GM12878 (cell line): ENCODE measurements at regions not wholly inside any gene's neighbourhood (a gene's known extent, or its start where the extent isn't known, plus 50 kb on each side); places are given as distances from the start of the nearest gene placed in this dataset.

Experiments used
- ATAC-seq: fragments of 200-7000 bp; cut with Tn5 transposase; 3 replicates; pipeline ENCODE4 v1.9.1; 2020; ENCODE audit warnings: mild to moderate bottlenecking, moderate library complexity
- BruUV-seq: library from RNA; stranded (reverse); fragments of 400-500 nt; replicated peaks from 2 replicates; lab custom pipeline; 2021; lab: Mats Ljungman, UMichigan
- CTCF ChIA-PET: fragments of 300-600 bp; sonication (Branson Sonifier 250); formaldehyde crosslinking; extraction: SDS; loops from one replicate; lab custom pipeline; 2021; ENCODE audit warnings: inconsistent platforms; lab: Yijun Ruan, JAX
- POLR2A ChIA-PET: fragments of 350-600 bp; formaldehyde crosslinking; extraction: SDS; loops from one replicate; lab custom pipeline; 2021; ENCODE audit warnings: inconsistent platforms; lab: Charles Lee
- RAD21 ChIA-PET: fragments of 300-600 bp; sonication (Branson Sonifier 250); formaldehyde crosslinking; loops from one replicate; lab custom pipeline; 2023; ENCODE audit warnings: antibody characterized with exemption; ENCODE audit not compliant: unreplicated experiment; lab: Charles Lee
- SMC1A ChIA-PET: fragments of 300-600 bp; sonication (Branson Sonifier 250); formaldehyde crosslinking; loops from one replicate; lab custom pipeline; 2023; ENCODE audit not compliant: unreplicated experiment, uncharacterized antibody; lab: Charles Lee
- DNase-seq: peaks from one replicate; pipeline ENCODE4 v3.0.0-alpha.2; 2011; ENCODE audit warnings: low read depth, low spot score
- FAIRE-seq: peaks from 3 replicates; lab custom pipeline; 2011; peaks lifted over from hg19 to GRCh38; lab: Jason Lieb, UNC
- H2AFZ ChIP-seq: 2 replicates; pipeline ENCODE4 v1.6.0; 2011; ENCODE audit warnings: low read depth, low read length, control low read depth; ENCODE audit not compliant: control insufficient read depth
- H3K27ac ChIP-seq: 2 replicates; pipeline ENCODE4 v1.5.1; 2011; ENCODE audit warnings: control low read depth; ENCODE audit not compliant: control insufficient read depth, insufficient read depth
- H3K27me3 ChIP-seq, 2 experiments: replicated peaks in 1 of 2; 2 replicates each; pipeline versions ENCODE4 v1.6.0 to v1.6.1; 2011; ENCODE audit warnings: low read length in 1 of 2; ENCODE audit not compliant: control insufficient read depth in 2 of 2, insufficient read depth in 2 of 2
- H3K36me3 ChIP-seq, 2 experiments: 2 replicates each; pipeline ENCODE4 v1.5.1; 2011; ENCODE audit warnings: low read length in 1 of 2; ENCODE audit not compliant: control insufficient read depth in 2 of 2, insufficient read depth in 2 of 2
- H3K4me1 ChIP-seq: 2 replicates; pipeline ENCODE4 v1.6.1; 2011; ENCODE audit warnings: mild to moderate bottlenecking, low read length, moderate library complexity, mixed read lengths; ENCODE audit not compliant: control insufficient read depth, insufficient read depth
- H3K4me2 ChIP-seq: 2 replicates; pipeline ENCODE4 v1.6.0; 2011; ENCODE audit warnings: control low read depth; ENCODE audit not compliant: control insufficient read depth, insufficient read depth
- H3K4me3 ChIP-seq: fragments of 200-600 bp; sonication (generic); 2 replicates; pipeline ENCODE4 v1.5.1; 2016
- H3K79me2 ChIP-seq: 2 replicates; pipeline ENCODE4 v1.6.0; 2011; ENCODE audit warnings: low read length; ENCODE audit not compliant: control insufficient read depth, insufficient read depth
- H3K9ac ChIP-seq: 2 replicates; pipeline ENCODE4 v1.8.0; 2011; ENCODE audit warnings: low read length, control low read depth, mixed read lengths; ENCODE audit not compliant: control insufficient read depth, insufficient read depth
- H3K9me3 ChIP-seq: replicated peaks from 3 replicates; pipeline ENCODE4 v1.5.1; 2011; ENCODE audit warnings: mild to moderate bottlenecking, low read length; ENCODE audit not compliant: control insufficient read depth, insufficient read depth
- H4K20me1 ChIP-seq: 2 replicates; pipeline ENCODE4 v1.6.0; 2011; ENCODE audit not compliant: control insufficient read depth, insufficient read depth
- BACH1 ChIP-seq: fragments of 450-650 bp; IDR thresholded peaks from 2 replicates; pipeline ENCODE4 v1.6.1; 2017; ENCODE audit warnings: mild to moderate bottlenecking, borderline replicate concordance
- BHLHE40 ChIP-seq, 2 experiments: fragments of 450-650 bp in 1 of 2; IDR thresholded peaks; 2 replicates each; pipeline ENCODE4 v1.6.1; 2011 to 2017; ENCODE audit warnings: low read depth in 2 of 2, borderline replicate concordance in 1 of 2, improper control_type of control experiment in 1 of 2, low read length in 1 of 2, mild to moderate bottlenecking in 1 of 2
- HDGF ChIP-seq: fragments of 450-650 bp; IDR thresholded peaks from 2 replicates; pipeline ENCODE4 v1.6.1; 2016; ENCODE audit warnings: antibody characterized with exemption
- MXI1 ChIP-seq: fragments of 150-350 bp; IDR thresholded peaks from 2 replicates; pipeline ENCODE4 v1.6.1; 2011; ENCODE audit warnings: low read depth, mild to moderate bottlenecking, inconsistent platforms, low read length, improper control_type of control experiment
- POU2F2 ChIP-seq: IDR thresholded peaks from 3 replicates; pipeline ENCODE4 v1.6.1; 2011; ENCODE audit warnings: low read depth, mild to moderate bottlenecking, low read length, borderline replicate concordance
- RUNX3 ChIP-seq: IDR thresholded peaks from 2 replicates; pipeline ENCODE4 v1.6.1; 2012; ENCODE audit warnings: low read length, inconsistent platforms
- SMAD5 ChIP-seq: IDR thresholded peaks from 2 replicates; pipeline ENCODE4 v1.6.1; 2016; ENCODE audit warnings: antibody characterized with exemption, low read depth
- SREBF2 ChIP-seq: IDR thresholded peaks from 2 replicates; pipeline ENCODE4 v1.6.1; 2012; ENCODE audit warnings: mild to moderate bottlenecking, low read length
- YY1 ChIP-seq: IDR thresholded peaks from 2 replicates; pipeline ENCODE4 v1.6.1; 2011; ENCODE audit warnings: low read depth, mild to moderate bottlenecking, low read length
- ZBTB33 ChIP-seq: fragments of 450-650 bp; IDR thresholded peaks from 2 replicates; pipeline ENCODE4 v1.6.1; 2017; ENCODE audit warnings: mild to moderate bottlenecking
- WGBS: methylation state at CpG from one replicate; pipeline ENCODE4 v1.1.6; 2016; ENCODE audit warnings: low lambda C conversion rate; ENCODE audit not compliant: insufficient replicate concordance, insufficient coverage; ENCODE audit errors: missing lambda C conversion rate; 5-methylcytosine and 5-hydroxymethylcytosine counted together
- in situ Hi-C: fragments of 300-500 bp; cut with MboI; formaldehyde crosslinking; loops from 9 replicates; pipeline ENCODE4 v1.14.3; 2018; ENCODE audit warnings: mixed read lengths
- intact Hi-C: fragments of 100-400 bp; cut with micrococcal nuclease; formaldehyde crosslinking; loops from one replicate; pipeline ENCODE4 v1.14.2; 2022; ENCODE audit not compliant: unreplicated experiment
- TF ChIP-seq, protein P1 (sequence below): IDR thresholded peaks from 2 replicates; pipeline ENCODE4 v1.6.1; 2011; ENCODE audit warnings: mild to moderate bottlenecking, low read depth, low read length, moderate library complexity; ENCODE audit not compliant: insufficient replicate concordance
- TF ChIP-seq, protein P2 (sequence below): fragments of 450-650 bp; IDR thresholded peaks from 2 replicates; pipeline ENCODE4 v1.6.1; 2016; ENCODE audit warnings: mild to moderate bottlenecking, moderate library complexity, borderline replicate concordance
- TF ChIP-seq, protein P3 (sequence below): fragments of 150-350 bp; IDR thresholded peaks from 2 replicates; pipeline ENCODE4 v1.6.1; 2016; ENCODE audit warnings: low read depth, low read length

- no peak overlapping the region for H3K4me3 ChIP-seq
- ChIA-PET CTCF (no interaction called here), SMC1A (no interaction called here), RAD21 (interaction anchor here (1.0 kb wide), 1 partner anchor 183 kb away, joined by 3 read pairs; no protein-coding TSS in a partner anchor), POLR2A (no interaction called here)
- BruUV-seq, result no TSS peak
- ATAC-seq (no peak), DNase-seq (no peak), FAIRE-seq (no peak)
- no peak overlapping the region for H3K27ac ChIP-seq
- no peaks in the 10 kb centered on the region for H3K4me1 ChIP-seq
- H3K9ac ChIP-seq, result no peak overlapping the region
- no peaks in the 10 kb centered on the region; a peak in 1 of 4 replicates for H3K27me3 ChIP-seq
- no peaks in the 10 kb centered on the region for H3K9me3 ChIP-seq
- 4% methylated on average over 1 of the region's 1 CpG for WGBS
- intact Hi-C loops, result no loop called here
- no peaks in the 10 kb centered on the region for H4K20me1 ChIP-seq
- no peaks in the 10 kb centered on the region for H3K79me2 ChIP-seq
- no peak overlapping the region for H2AFZ ChIP-seq
- H3K4me2 ChIP-seq, result no peak overlapping the region
- no peaks in the 10 kb centered on the region for H3K36me3 ChIP-seq
- in situ Hi-C loops, result no loop called here
- TF ChIP-seq, protein P1, sequence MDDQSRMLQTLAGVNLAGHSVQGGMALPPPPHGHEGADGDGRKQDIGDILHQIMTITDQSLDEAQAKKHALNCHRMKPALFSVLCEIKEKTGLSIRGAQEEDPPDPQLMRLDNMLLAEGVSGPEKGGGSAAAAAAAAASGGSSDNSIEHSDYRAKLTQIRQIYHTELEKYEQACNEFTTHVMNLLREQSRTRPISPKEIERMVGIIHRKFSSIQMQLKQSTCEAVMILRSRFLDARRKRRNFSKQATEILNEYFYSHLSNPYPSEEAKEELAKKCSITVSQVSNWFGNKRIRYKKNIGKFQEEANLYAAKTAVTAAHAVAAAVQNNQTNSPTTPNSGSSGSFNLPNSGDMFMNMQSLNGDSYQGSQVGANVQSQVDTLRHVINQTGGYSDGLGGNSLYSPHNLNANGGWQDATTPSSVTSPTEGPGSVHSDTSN, result no peak
- no peak for TF ChIP-seq POU2F2
- no peak for TF ChIP-seq ZBTB33
- no peak for TF ChIP-seq YY1
- no peak for TF ChIP-seq MXI1
- TF ChIP-seq SMAD5, result no peak
- no peak for TF ChIP-seq SREBF2
- no peak for TF ChIP-seq BHLHE40 (IDR thresholded peaks at IDR 0.05; ENCODE audit: borderline replicate concordance in 1 of 2, low read depth in 2 of 2, low read length in 1 of 2)
- TF ChIP-seq HDGF, result no peak
- no peak for TF ChIP-seq RUNX3
- TF ChIP-seq, protein P2, sequence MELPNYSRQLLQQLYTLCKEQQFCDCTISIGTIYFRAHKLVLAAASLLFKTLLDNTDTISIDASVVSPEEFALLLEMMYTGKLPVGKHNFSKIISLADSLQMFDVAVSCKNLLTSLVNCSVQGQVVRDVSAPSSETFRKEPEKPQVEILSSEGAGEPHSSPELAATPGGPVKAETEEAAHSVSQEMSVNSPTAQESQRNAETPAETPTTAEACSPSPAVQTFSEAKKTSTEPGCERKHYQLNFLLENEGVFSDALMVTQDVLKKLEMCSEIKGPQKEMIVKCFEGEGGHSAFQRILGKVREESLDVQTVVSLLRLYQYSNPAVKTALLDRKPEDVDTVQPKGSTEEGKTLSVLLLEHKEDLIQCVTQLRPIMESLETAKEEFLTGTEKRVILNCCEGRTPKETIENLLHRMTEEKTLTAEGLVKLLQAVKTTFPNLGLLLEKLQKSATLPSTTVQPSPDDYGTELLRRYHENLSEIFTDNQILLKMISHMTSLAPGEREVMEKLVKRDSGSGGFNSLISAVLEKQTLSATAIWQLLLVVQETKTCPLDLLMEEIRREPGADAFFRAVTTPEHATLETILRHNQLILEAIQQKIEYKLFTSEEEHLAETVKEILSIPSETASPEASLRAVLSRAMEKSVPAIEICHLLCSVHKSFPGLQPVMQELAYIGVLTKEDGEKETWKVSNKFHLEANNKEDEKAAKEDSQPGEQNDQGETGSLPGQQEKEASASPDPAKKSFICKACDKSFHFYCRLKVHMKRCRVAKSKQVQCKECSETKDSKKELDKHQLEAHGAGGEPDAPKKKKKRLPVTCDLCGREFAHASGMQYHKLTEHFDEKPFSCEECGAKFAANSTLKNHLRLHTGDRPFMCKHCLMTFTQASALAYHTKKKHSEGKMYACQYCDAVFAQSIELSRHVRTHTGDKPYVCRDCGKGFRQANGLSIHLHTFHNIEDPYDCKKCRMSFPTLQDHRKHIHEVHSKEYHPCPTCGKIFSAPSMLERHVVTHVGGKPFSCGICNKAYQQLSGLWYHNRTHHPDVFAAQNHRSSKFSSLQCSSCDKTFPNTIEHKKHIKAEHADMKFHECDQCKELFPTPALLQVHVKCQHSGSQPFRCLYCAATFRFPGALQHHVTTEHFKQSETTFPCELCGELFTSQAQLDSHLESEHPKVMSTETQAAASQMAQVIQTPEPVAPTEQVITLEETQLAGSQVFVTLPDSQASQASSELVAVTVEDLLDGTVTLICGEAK, result no peak
- TF ChIP-seq, protein P3, sequence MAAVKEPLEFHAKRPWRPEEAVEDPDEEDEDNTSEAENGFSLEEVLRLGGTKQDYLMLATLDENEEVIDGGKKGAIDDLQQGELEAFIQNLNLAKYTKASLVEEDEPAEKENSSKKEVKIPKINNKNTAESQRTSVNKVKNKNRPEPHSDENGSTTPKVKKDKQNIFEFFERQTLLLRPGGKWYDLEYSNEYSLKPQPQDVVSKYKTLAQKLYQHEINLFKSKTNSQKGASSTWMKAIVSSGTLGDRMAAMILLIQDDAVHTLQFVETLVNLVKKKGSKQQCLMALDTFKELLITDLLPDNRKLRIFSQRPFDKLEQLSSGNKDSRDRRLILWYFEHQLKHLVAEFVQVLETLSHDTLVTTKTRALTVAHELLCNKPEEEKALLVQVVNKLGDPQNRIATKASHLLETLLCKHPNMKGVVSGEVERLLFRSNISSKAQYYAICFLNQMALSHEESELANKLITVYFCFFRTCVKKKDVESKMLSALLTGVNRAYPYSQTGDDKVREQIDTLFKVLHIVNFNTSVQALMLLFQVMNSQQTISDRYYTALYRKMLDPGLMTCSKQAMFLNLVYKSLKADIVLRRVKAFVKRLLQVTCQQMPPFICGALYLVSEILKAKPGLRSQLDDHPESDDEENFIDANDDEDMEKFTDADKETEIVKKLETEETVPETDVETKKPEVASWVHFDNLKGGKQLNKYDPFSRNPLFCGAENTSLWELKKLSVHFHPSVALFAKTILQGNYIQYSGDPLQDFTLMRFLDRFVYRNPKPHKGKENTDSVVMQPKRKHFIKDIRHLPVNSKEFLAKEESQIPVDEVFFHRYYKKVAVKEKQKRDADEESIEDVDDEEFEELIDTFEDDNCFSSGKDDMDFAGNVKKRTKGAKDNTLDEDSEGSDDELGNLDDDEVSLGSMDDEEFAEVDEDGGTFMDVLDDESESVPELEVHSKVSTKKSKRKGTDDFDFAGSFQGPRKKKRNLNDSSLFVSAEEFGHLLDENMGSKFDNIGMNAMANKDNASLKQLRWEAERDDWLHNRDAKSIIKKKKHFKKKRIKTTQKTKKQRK, result no peak
- TF ChIP-seq BACH1, result no peak
Observed at GRCh38 chr4:122083351-122083750, 68.8 kb upstream of the BLTP1 start.
